GM23338 (cell line): ENCODE measurements at regions not wholly inside any gene's neighbourhood (a gene's known extent, or its start where the extent isn't known, plus 50 kb on each side); places are given as distances from the start of the nearest gene placed in this dataset.

Experiments
- ATAC-seq: fragments of 200-7000 bp; cut with Tn5 transposase; 3 replicates; pipeline ENCODE4 v1.9.1; 2020
- DNase-seq: peaks from one replicate; pipeline ENCODE4 v3.0.0-alpha.2; 2015; ENCODE audit warnings: low spot score
- H2AFZ ChIP-seq: fragments of 200-600 bp; sonication (generic); 2 replicates; pipeline ENCODE4 v1.8.0; 2016; ENCODE audit warnings: antibody characterized with exemption, mild to moderate bottlenecking, moderate library complexity
- H3F3A ChIP-seq: fragments of 200-600 bp; sonication (generic); replicated peaks from 2 replicates; pipeline ENCODE4 v1.8.0; 2017; ENCODE audit warnings: antibody characterized with exemption, mixed run types, low read depth
- H3K27ac ChIP-seq: fragments of 200-600 bp; sonication (generic); 2 replicates; pipeline ENCODE4 v1.6.1; 2016; ENCODE audit warnings: low read depth
- H3K27me3 ChIP-seq: fragments of 200-600 bp; sonication (generic); 2 replicates; pipeline ENCODE4 v1.8.0; 2016; ENCODE audit warnings: mild to moderate bottlenecking, mixed run types, moderate library complexity; ENCODE audit not compliant: insufficient read depth
- H3K36me3 ChIP-seq: fragments of 200-600 bp; sonication (generic); 2 replicates; pipeline ENCODE4 v1.8.0; 2016; ENCODE audit warnings: mild to moderate bottlenecking; ENCODE audit not compliant: insufficient read depth
- H3K4me1 ChIP-seq: fragments of 200-600 bp; sonication (generic); 2 replicates; pipeline ENCODE4 v1.8.0; 2016; ENCODE audit warnings: mild to moderate bottlenecking, moderate library complexity; ENCODE audit not compliant: insufficient read depth
- H3K4me2 ChIP-seq: fragments of 200-600 bp; sonication (generic); 2 replicates; pipeline ENCODE4 v1.7.1; 2017; ENCODE audit warnings: mixed run types
- H3K4me3 ChIP-seq: fragments of 200-600 bp; sonication (generic); 2 replicates; pipeline ENCODE4 v1.6.1; 2016; ENCODE audit warnings: mixed run types
- H3K79me2 ChIP-seq: fragments of 200-600 bp; sonication (generic); replicated peaks from 2 replicates; pipeline ENCODE4 v1.8.0; 2017; ENCODE audit warnings: mild to moderate bottlenecking; ENCODE audit not compliant: insufficient read depth
- H3K9me2 ChIP-seq: fragments of 200-600 bp; sonication (generic); 2 replicates; pipeline ENCODE4 v1.8.0; 2017; ENCODE audit not compliant: insufficient read depth
- H4K20me1 ChIP-seq: fragments of 200-600 bp; sonication (generic); replicated peaks from 2 replicates; pipeline ENCODE4 v1.8.0; 2017; ENCODE audit warnings: mild to moderate bottlenecking; ENCODE audit not compliant: insufficient read depth
- H3K27ac Mint-ChIP-seq: 2 replicates; pipeline ENCODE4 v1.8.0; 2020; ENCODE audit warnings: inconsistent platforms, mild to moderate bottlenecking, moderate library complexity, mixed read lengths
- H3K27me3 Mint-ChIP-seq: 3 replicates; pipeline ENCODE4 v1.8.0; 2022; ENCODE audit warnings: low read depth, mild to moderate bottlenecking, moderate library complexity, mixed read lengths, inconsistent platforms; ENCODE audit not compliant: insufficient read depth, poor library complexity
- H3K36me3 Mint-ChIP-seq: 3 replicates; pipeline ENCODE4 v1.8.0; 2021; ENCODE audit warnings: low read depth, mild to moderate bottlenecking, inconsistent platforms, moderate library complexity, mixed read lengths
- H3K4me1 Mint-ChIP-seq: 3 replicates; pipeline ENCODE4 v1.8.0; 2020; ENCODE audit warnings: mild to moderate bottlenecking, inconsistent platforms, mixed read lengths
- H3K4me3 Mint-ChIP-seq: 3 replicates; pipeline ENCODE4 v1.8.0; 2021; ENCODE audit warnings: moderate library complexity, mild to moderate bottlenecking, inconsistent platforms, mixed read lengths
- H3K9me3 Mint-ChIP-seq: 3 replicates; pipeline ENCODE4 v1.8.0; 2020; ENCODE audit warnings: moderate library complexity, mild to moderate bottlenecking, inconsistent platforms, mixed read lengths
- CREB1 ChIP-seq: fragments of 250-450 bp; sonication (Bioruptor Pico); IDR thresholded peaks from 2 replicates; pipeline ENCODE4 v1.5.0; 2020; ENCODE audit warnings: low read depth, mild to moderate bottlenecking, moderate library complexity
- CTCF ChIP-seq, 2 experiments: fragments of 200-600 bp in 1 of 2; sonication (generic) in 1 of 2; conservative IDR thresholded peaks; 2 replicates each; pipeline versions ENCODE4 v1.5.1 to v1.6.1; 2016 to 2017; ENCODE audit warnings: antibody characterized with exemption in 2 of 2, low read depth in 2 of 2, mild to moderate bottlenecking in 2 of 2, moderate library complexity in 1 of 2
- ETS1 ChIP-seq: IDR thresholded peaks from 2 replicates; pipeline ENCODE4 v1.6.1; 2016; ENCODE audit warnings: antibody characterized with exemption
- EZH2 ChIP-seq: fragments of 200-600 bp; sonication (generic); IDR thresholded peaks from one replicate; pipeline ENCODE4 v1.8.0; 2017; ENCODE audit warnings: antibody characterized with exemption, mild to moderate bottlenecking, low read depth; ENCODE audit not compliant: unreplicated experiment
- EZH2phosphoT487 ChIP-seq: fragments of 200-600 bp; sonication (generic); IDR thresholded peaks from one replicate; pipeline ENCODE4 v1.8.1; 2018; ENCODE audit warnings: antibody characterized with exemption; ENCODE audit not compliant: unreplicated experiment
- JUNB ChIP-seq: IDR thresholded peaks from one replicate; pipeline ENCODE4 v1.6.1; 2016; ENCODE audit warnings: antibody characterized with exemption; ENCODE audit not compliant: unreplicated experiment
- NANOG ChIP-seq: IDR thresholded peaks from 2 replicates; pipeline ENCODE4 v1.6.1; 2016; ENCODE audit warnings: antibody characterized with exemption, borderline replicate concordance
- POLR2AphosphoS5 ChIP-seq: IDR thresholded peaks from 2 replicates; pipeline ENCODE4 v1.6.1; 2016; ENCODE audit warnings: antibody characterized with exemption, low read depth
- REST ChIP-seq: IDR thresholded peaks from one replicate; pipeline ENCODE4 v1.6.1; 2018; ENCODE audit warnings: antibody characterized with exemption; ENCODE audit not compliant: unreplicated experiment
- STAT1 ChIP-seq: IDR thresholded peaks from one replicate; pipeline ENCODE4 v1.6.1; 2016; ENCODE audit warnings: antibody characterized with exemption; ENCODE audit not compliant: unreplicated experiment
- ZNF114 ChIP-seq: fragments of 250-450 bp; sonication (Bioruptor Pico); IDR thresholded peaks from 2 replicates; pipeline ENCODE4 v1.5.0; 2020; ENCODE audit warnings: mild to moderate bottlenecking, moderate library complexity
- ZNF331 ChIP-seq: fragments of 250-450 bp; sonication (Bioruptor Pico); IDR thresholded peaks from 2 replicates; pipeline ENCODE4 v1.5.0; 2020; ENCODE audit warnings: low read depth, mild to moderate bottlenecking, moderate library complexity
- TF ChIP-seq, protein P1 (sequence below): fragments of 250-450 bp; sonication (Bioruptor Pico); IDR thresholded peaks from 2 replicates; pipeline ENCODE4 v1.5.0; 2020; ENCODE audit warnings: mild to moderate bottlenecking, moderate library complexity

GRCh38 chr12:87217491-87217890 is 811.7 kb downstream of the C12orf50 start (continued):
- no peak for TF ChIP-seq ZNF114 (CRISPR knock-in tag)

DNA sequence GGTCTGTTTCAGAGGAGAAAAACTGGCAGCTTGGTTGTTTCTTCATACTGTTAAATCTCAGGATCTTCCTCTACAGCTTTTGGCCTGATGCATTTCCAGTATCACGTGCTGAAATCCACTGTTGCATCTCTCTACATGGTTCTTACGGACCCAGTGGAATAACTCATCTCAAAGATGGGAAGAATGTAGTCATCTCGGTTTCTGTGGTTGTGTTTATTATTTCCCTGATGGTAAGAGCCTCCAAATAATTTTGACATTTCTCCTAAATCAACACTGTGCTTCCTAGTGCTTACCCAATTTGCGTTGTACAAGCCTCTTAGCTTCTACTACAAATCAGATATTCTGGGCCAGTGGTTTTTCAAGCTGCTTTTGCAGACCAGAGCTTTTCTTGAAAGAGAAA is 812.8 kb downstream of the C12orf50 start:
- H3K27me3 ChIP-seq, result no peaks in the 10 kb centered on the region

More for the DNA sequence above, 812.8 kb downstream of the C12orf50 start:
- no peak for DNase-seq
- no peak overlapping the region for H3K4me2 ChIP-seq
- no peaks in the 10 kb centered on the region for H4K20me1 ChIP-seq
- Mint-ChIP-seq H3K4me3 (no peak overlapping the region), H3K9me3 (no peaks in the 10 kb centered on the region), H3K27me3 (no peaks in the 10 kb centered on the region), H3K4me1 (no peaks in the 10 kb centered on the region), H3K36me3 (no peaks in the 10 kb centered on the region), H3K27ac (no peak overlapping the region)
- TF ChIP-seq REST, result no peak
- no peak for TF ChIP-seq STAT1
- TF ChIP-seq CREB1 (CRISPR knock-in tag), result no peak
- no peak for TF ChIP-seq CTCF (conservative IDR thresholded peaks at IDR 0.05; ENCODE audit: low read depth in 2 of 2)
- TF ChIP-seq ETS1, result no peak
- TF ChIP-seq ZNF331 (CRISPR knock-in tag), result no peak
- TF ChIP-seq, protein P1, sequence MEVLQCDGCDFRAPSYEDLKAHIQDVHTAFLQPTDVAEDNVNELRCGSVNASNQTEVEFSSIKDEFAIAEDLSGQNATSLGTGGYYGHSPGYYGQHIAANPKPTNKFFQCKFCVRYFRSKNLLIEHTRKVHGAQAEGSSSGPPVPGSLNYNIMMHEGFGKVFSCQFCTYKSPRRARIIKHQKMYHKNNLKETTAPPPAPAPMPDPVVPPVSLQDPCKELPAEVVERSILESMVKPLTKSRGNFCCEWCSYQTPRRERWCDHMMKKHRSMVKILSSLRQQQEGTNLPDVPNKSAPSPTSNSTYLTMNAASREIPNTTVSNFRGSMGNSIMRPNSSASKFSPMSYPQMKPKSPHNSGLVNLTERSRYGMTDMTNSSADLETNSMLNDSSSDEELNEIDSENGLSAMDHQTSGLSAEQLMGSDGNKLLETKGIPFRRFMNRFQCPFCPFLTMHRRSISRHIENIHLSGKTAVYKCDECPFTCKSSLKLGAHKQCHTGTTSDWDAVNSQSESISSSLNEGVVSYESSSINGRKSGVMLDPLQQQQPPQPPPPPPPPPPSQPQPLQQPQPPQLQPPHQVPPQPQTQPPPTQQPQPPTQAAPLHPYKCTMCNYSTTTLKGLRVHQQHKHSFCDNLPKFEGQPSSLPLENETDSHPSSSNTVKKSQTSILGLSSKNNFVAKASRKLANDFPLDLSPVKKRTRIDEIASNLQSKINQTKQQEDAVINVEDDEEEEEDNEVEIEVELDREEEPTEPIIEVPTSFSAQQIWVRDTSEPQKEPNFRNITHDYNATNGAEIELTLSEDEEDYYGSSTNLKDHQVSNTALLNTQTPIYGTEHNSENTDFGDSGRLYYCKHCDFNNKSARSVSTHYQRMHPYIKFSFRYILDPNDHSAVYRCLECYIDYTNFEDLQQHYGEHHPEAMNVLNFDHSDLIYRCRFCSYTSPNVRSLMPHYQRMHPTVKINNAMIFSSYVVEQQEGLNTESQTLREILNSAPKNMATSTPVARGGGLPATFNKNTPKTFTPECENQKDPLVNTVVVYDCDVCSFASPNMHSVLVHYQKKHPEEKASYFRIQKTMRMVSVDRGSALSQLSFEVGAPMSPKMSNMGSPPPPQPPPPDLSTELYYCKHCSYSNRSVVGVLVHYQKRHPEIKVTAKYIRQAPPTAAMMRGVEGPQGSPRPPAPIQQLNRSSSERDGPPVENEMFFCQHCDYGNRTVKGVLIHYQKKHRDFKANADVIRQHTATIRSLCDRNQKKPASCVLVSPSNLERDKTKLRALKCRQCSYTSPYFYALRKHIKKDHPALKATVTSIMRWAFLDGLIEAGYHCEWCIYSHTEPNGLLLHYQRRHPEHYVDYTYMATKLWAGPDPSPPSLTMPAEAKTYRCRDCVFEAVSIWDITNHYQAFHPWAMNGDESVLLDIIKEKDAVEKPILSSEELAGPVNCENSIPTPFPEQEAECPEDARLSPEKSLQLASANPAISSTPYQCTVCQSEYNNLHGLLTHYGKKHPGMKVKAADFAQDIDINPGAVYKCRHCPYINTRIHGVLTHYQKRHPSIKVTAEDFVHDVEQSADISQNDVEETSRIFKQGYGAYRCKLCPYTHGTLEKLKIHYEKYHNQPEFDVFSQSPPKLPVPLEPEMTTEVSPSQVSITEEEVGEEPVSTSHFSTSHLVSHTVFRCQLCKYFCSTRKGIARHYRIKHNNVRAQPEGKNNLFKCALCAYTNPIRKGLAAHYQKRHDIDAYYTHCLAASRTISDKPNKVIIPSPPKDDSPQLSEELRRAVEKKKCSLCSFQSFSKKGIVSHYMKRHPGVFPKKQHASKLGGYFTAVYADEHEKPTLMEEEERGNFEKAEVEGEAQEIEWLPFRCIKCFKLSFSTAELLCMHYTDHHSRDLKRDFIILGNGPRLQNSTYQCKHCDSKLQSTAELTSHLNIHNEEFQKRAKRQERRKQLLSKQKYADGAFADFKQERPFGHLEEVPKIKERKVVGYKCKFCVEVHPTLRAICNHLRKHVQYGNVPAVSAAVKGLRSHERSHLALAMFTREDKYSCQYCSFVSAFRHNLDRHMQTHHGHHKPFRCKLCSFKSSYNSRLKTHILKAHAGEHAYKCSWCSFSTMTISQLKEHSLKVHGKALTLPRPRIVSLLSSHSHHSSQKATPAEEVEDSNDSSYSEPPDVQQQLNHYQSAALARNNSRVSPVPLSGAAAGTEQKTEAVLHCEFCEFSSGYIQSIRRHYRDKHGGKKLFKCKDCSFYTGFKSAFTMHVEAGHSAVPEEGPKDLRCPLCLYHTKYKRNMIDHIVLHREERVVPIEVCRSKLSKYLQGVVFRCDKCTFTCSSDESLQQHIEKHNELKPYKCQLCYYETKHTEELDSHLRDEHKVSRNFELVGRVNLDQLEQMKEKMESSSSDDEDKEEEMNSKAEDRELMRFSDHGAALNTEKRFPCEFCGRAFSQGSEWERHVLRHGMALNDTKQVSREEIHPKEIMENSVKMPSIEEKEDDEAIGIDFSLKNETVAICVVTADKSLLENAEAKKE (CRISPR knock-in tag), result no peak
- no peak for TF ChIP-seq NANOG
- TF ChIP-seq EZH2phosphoT487, result no peak
- no peak for TF ChIP-seq POLR2AphosphoS5
- no peak for TF ChIP-seq JUNB
- TF ChIP-seq EZH2, result no peak
- no peaks in the 10 kb centered on the region for H3F3A ChIP-seq
- no peak for ATAC-seq
- no peaks in the 10 kb centered on the region for H3K36me3 ChIP-seq
- H2AFZ ChIP-seq, result no peak overlapping the region
- no peaks in the 10 kb centered on the region for H3K79me2 ChIP-seq
- no peak overlapping the region for H3K27ac ChIP-seq
- no peaks in the 10 kb centered on the region for H3K9me2 ChIP-seq
- H3K4me1 ChIP-seq, result no peaks in the 10 kb centered on the region
- H3K4me3 ChIP-seq, result no peak overlapping the region
